ENCODE measurements at regions not wholly inside any gene's neighbourhood (a gene's known extent, or its start where the extent isn't known, plus 50 kb on each side); places are given as distances from the start of the nearest gene placed in this dataset.
"Not testable (repeated sequence)": the region's sequence is repeated elsewhere in the genome, so short reads cannot be mapped to it uniquely, and the experiment has no call there.

DNA sequence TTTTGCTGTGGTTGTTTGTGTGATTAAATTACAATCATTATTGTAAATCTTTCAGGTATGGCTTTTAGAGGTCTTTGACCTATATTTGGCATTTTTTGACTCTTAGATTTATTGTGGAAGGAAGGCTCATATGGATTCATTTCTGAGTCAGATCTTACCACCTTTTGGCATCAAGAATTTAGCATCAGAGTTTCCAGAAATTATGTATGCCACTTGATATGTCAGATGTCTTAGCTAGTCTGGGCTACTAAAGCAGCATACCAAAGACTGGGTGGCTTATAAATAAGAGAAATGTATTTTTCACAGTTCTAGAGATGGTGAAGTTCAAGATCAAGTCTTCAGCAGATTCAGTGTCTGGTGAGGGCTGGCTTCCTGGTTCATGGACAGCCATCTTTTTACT is 129.5 kb upstream of the PZP start:
- no peak for DNase-seq (ENCODE audit: extremely low spot score)
- ChIA-PET CTCF (interaction anchor here (32.4 kb wide), 1 partner anchor 24 kb away, joined by 558 read pairs; no protein-coding TSS in a partner anchor), POLR2A (no interaction called here)
- TF ChIP-seq, protein P1, sequence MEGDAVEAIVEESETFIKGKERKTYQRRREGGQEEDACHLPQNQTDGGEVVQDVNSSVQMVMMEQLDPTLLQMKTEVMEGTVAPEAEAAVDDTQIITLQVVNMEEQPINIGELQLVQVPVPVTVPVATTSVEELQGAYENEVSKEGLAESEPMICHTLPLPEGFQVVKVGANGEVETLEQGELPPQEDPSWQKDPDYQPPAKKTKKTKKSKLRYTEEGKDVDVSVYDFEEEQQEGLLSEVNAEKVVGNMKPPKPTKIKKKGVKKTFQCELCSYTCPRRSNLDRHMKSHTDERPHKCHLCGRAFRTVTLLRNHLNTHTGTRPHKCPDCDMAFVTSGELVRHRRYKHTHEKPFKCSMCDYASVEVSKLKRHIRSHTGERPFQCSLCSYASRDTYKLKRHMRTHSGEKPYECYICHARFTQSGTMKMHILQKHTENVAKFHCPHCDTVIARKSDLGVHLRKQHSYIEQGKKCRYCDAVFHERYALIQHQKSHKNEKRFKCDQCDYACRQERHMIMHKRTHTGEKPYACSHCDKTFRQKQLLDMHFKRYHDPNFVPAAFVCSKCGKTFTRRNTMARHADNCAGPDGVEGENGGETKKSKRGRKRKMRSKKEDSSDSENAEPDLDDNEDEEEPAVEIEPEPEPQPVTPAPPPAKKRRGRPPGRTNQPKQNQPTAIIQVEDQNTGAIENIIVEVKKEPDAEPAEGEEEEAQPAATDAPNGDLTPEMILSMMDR (IDR thresholded peaks at IDR 0.05; ENCODE audit: control extremely low read depth, extremely low read depth, low read depth, missing control alignments), result no peak

DNA sequence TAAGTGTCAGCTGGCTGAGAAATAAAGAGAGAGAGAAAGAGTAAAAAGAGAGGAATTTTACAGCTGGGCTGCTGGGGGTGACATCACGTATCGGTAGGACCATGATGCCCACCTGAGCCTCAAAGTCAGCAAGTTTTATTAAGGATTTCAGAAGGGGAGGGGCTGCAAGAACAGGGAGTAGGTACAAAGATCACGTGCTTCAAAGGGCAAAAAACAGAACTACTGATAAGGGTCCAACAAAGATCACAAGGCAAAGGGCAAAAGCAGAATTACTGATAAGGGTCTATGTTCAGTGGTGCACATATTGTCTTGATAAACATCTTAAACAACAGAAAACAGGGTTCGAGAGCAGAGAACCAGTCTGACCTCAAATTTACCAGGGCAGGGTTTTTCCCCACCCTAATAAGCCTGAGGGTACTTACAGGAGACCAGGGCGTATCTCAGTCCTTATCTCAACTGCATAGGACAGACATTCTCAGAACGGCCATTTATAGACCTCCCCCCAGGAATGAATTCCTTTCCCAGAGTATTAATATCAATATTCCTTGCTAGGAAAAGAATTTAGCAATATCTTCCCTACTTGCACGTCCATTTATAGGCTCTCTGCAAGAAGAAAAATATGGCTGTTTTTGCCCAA is 128.3 kb upstream of the PZP start:
- POLR2A ChIA-PET; DNase-seq (ENCODE audit: extremely low spot score): not testable (repeated sequence)
- CTCF ChIA-PET, result interaction anchor here (32.4 kb wide), 1 partner anchor 26 kb away, joined by 558 read pairs; no protein-coding TSS in a partner anchor

DNA sequence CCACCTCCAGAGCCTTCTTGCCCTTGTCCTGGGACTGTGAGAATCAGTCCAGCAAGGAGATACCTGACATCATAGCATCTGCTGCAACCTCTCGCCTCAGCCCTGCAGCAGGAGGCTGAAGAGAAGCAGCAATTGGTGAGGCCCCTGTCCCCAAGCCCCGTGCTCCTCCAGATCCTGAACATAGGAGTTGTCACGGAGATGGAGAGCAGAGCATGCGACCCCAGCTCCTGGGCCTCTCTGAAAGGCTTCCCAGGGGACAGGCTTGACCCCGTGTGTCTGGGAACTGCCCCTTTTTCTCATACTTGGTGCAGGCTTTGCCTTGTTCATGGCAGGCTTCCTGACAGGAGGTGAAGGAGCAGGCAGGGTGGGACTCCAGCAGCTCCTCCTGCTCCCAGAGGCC is 127.7 kb upstream of the PZP start:
- POLR2A ChIA-PET, result no interaction called here
- TF ChIP-seq, protein P1 (IDR thresholded peaks at IDR 0.05; ENCODE audit: control extremely low read depth, extremely low read depth, low read depth, missing control alignments), result no peak
- DNase-seq (ENCODE audit: extremely low spot score), result no peak
- CTCF ChIA-PET, result interaction anchor here (32.4 kb wide), 1 partner anchor 26 kb away, joined by 558 read pairs; no protein-coding TSS in a partner anchor

GRCh38 chr12:9334964-9335363 is 126.8 kb upstream of the PZP start:
- DNase-seq (ENCODE audit: extremely low spot score), result no peak
- CTCF ChIA-PET, result interaction anchor here (1.1 to 32.4 kb wide), 3 partner anchors 10 to 374 kb away, joined by 4 to 558 read pairs (median 19); no protein-coding TSS in a partner anchor
- TF ChIP-seq, protein P1 (IDR thresholded peaks at IDR 0.05; ENCODE audit: control extremely low read depth, extremely low read depth, low read depth, missing control alignments), result no peak
- POLR2A ChIA-PET, result no interaction called here

DNA sequence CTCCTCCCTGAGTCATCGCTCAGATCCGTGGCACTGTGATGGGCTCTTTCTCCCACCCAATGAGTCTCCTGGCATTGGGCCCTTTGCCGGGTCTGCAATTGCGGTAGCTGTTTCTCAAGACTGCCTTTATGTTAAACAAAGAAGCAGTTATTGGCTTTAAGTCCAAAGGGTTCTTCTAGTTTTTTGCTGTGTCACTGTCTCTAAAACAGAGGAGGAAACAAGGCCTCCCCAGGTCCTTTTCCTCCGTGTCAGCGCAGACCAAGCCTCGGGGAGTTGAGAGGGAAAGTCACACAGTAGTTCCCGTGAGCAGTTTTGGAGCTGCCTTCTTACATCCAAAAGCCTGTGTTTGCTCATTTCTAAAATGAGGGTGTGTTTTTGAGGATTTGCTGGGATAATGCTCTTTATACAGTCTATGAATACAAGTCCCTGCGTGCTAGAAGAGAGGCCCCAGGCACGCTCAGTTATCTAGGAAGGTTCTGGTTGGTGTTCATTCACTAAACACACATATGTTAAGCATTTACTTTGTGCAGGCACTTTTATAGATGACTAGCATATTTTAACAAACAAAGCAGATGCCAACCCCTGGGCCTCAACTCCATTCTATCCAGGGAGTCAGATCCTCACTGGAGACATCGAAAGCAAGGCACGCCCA is 126.0 kb upstream of the PZP start:
- CTCF ChIA-PET, result interaction anchor here (1.0 to 32.4 kb wide), 4 partner anchors 9 to 374 kb away, joined by 4 to 558 read pairs (median 12); no protein-coding TSS in a partner anchor
- TF ChIP-seq, protein P1 (IDR thresholded peaks at IDR 0.05; ENCODE audit: control extremely low read depth, extremely low read depth, low read depth, missing control alignments), result no peak
- DNase-seq (ENCODE audit: extremely low spot score), result no peak
- POLR2A ChIA-PET, result no interaction called here

DNA sequence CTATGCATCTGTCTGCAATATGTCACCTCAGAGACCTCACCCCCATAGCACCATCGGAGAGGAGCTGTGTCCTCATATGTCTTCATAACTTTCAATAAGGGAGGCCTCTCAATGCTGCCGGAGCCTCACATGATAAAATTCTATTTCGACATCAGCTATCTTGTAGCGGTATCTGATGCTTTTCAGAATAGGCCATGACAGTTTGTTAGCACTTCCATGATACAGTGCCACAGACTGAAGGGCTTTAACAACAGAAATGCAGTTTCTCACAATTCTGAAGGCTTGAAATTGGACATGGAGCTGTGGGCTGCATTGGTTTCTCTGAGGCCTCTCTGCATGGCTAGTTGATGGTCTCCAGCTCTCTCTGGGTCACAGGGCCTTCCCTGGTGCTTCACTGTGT is 125.0 kb upstream of the PZP start:
- DNase-seq (ENCODE audit: extremely low spot score), result no peak
- POLR2A ChIA-PET, result no interaction called here
- TF ChIP-seq, protein P1 (IDR thresholded peaks at IDR 0.05; ENCODE audit: control extremely low read depth, extremely low read depth, low read depth, missing control alignments), result no peak
- CTCF ChIA-PET, result interaction anchor here (0.8 to 32.4 kb wide), 7 partner anchors 10 to 418 kb away, joined by 3 to 558 read pairs (median 7); no protein-coding TSS in a partner anchor

GRCh38 chr12:9332564-9332963 is 124.4 kb upstream of the PZP start:
- no peak for DNase-seq (ENCODE audit: extremely low spot score)
- TF ChIP-seq, protein P1 (IDR thresholded peaks at IDR 0.05; ENCODE audit: control extremely low read depth, extremely low read depth, low read depth, missing control alignments), result no peak
- POLR2A ChIA-PET, result no interaction called here
- CTCF ChIA-PET, result interaction anchor here (0.7 to 32.4 kb wide), 7 partner anchors 8 to 393 kb away, joined by 3 to 558 read pairs (median 11); no protein-coding TSS in a partner anchor

All from GM10248 (cell line).